D721Med (cell line): ENCODE measurements at regions not wholly inside any gene's neighbourhood (a gene's known extent, or its start where the extent isn't known, plus 50 kb on each side); places are given as distances from the start of the nearest gene placed in this dataset.

Source experiments
- DNase-seq: peaks from one replicate; pipeline ENCODE4 v3.0.0; 2011; ENCODE audit warnings: low spot score; ENCODE audit not compliant: insufficient read length
- FAIRE-seq: peaks from 2 replicates; lab custom pipeline; 2011; peaks lifted over from hg19 to GRCh38; lab: Jason Lieb, UNC
- TF ChIP-seq, protein P1 (sequence below): IDR thresholded peaks from 2 replicates; pipeline ENCODE4 v1.5.1; 2012; ENCODE audit warnings: mild to moderate bottlenecking, control low read depth; ENCODE audit not compliant: insufficient read depth; ENCODE audit errors: missing control alignments

DNA sequence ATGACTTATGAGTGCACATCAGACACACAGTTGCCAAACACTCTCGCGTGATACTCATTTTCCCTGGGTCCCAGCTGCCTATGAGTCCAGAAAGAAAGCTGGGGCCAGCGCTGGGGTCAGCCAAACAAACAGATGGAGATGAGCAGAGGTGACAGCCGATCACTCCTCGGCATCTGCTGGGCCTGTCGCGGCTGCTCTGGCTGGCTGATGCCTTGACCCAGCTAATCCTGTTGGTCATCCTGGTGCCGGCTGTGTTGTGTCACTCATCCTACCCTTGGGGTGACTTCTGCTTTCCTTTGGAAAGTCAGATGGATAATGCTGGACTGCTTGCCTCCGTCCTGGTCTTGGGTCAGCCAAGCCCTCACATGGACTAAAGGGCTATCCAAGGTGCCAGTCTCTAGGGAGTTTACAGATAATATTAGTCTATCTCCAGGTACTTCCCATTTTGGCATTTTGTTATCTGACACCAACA, 105.3 kb upstream of the PDZRN3 start:
- FAIRE-seq = no peak
- DNase-seq = no peak
- TF ChIP-seq, protein P1, sequence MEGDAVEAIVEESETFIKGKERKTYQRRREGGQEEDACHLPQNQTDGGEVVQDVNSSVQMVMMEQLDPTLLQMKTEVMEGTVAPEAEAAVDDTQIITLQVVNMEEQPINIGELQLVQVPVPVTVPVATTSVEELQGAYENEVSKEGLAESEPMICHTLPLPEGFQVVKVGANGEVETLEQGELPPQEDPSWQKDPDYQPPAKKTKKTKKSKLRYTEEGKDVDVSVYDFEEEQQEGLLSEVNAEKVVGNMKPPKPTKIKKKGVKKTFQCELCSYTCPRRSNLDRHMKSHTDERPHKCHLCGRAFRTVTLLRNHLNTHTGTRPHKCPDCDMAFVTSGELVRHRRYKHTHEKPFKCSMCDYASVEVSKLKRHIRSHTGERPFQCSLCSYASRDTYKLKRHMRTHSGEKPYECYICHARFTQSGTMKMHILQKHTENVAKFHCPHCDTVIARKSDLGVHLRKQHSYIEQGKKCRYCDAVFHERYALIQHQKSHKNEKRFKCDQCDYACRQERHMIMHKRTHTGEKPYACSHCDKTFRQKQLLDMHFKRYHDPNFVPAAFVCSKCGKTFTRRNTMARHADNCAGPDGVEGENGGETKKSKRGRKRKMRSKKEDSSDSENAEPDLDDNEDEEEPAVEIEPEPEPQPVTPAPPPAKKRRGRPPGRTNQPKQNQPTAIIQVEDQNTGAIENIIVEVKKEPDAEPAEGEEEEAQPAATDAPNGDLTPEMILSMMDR = no peak

DNA sequence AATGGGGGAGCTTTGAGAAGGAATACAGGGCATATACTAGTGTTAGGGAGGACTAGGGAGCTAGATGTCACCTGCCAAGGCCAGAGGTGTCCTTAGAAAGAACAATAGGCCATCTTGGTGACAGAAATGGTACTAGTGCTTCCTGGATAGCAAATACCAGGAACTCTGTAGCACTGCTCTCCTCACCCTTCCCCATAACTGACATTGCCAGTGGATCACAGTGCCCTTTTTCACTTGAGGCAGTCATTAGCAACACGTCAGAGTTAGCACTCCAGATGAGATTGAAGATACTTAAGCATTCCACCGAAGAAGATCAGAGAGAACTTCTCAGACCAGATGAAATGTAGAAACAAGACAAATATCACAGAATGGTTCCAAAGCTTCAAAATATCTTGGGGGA, 103.1 kb upstream of the PDZRN3 start:
- DNase-seq (no peak), FAIRE-seq (no peak)

DNA sequence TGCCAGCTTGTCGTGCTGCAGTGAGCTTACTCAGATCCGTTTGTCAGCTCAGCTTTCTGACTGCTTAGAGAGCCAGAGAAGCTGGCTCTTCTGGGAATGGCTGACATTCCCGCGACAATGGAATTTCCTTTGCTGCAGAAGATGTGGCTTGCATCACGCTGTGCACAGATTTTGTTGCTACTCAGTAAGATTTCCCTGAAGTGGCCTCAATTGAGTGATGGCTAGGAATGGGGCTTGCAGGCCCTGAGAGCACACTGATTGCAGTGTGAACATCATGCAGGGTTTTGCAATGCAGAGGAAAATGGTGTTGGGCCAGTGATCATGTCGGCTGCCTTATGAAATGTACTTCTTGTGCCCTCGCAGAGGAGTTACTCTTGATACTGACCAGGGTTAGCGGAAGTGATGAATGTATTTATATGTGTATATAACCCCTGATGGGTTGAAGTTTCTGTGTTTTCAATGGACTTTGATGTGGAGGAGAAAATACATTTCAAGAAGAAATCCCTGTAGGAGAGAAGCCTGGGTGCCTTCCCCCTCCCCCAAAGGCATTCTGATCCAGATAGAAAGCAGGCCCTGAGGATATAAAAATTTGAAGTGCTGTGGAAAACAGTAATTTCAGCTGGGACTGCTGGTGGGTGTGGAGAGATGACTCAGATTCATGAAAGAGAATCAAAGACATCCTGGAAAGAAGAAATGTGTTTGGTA, 102.5 kb upstream of the PDZRN3 start:
- DNase-seq = no peak
- TF ChIP-seq, protein P1 = no peak
- no peak for FAIRE-seq

More for the DNA sequence above, 103.1 kb upstream of the PDZRN3 start:
- TF ChIP-seq, protein P1 = no peak

DNA sequence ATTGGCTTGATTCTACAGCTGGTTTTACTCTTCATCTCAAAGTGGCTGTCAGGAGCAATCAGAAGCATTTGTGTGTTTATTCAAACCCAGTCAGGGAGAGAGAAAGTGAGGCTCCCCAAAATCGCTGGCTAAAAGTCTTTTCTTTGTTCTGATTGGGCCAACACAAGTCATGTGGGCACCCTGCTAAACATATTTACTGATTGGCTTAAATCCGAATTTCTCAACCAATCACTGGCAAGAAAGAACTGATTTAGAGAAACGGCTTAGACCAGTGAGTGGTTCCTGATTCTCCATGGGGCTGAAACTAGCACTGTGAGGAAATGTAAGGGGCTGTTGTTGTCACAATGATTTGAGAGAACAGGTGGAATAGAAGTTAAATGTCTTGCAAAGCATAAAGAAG, 98.9 kb upstream of the PDZRN3 start:
- FAIRE-seq (no peak), DNase-seq (no peak)

DNA sequence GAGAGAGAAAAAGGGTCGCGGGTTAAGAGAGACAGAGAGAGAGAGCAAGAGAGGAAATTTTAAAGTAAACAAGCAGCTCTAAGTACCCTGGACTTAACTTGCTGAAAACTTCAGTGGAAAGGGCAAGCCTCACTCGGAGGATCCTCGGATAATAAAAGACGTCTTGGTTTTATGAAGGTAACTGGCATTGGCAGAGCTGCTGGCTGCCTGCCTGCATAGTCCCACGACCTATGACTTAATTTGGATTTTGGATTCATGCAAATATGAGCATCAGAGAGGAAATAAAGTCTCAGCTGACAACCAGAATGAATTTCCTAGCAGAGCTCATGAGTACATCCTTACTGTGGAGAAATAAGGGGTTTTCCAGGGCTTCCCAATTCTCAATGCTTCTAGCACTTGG, 95.1 kb upstream of the PDZRN3 start:
- no peak for FAIRE-seq
- TF ChIP-seq, protein P1 = no peak
- DNase-seq = no peak

More for the DNA sequence above, 98.9 kb upstream of the PDZRN3 start:
- TF ChIP-seq, protein P1 = no peak

DNA sequence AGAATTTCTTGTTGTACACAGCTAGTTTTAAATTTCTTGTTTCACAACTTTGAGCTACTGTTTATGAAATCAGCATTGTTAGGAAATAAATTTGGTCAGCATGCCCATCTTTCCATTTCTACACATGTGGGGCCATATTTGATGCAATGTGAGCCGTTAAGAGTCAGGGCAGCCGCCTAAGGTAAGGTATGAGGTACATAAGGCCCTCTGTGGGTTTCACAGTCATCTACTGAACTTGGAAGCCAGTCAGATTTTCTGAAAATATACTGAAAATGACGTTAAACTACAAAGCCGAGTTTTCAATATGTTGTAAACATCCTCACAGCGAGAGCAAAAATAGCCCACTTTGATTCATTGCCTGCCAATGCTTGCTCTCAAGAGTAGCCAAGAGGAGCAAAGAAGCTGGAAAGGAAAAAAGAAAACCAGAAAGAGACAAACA, 94.7 kb upstream of the PDZRN3 start:
- TF ChIP-seq, protein P1 = no peak
- no peak for DNase-seq

More for the DNA sequence above, 94.7 kb upstream of the PDZRN3 start:
- no peak for FAIRE-seq
